HK-2 (cell line): ENCODE measurements at regions not wholly inside any gene's neighbourhood (a gene's known extent, or its start where the extent isn't known, plus 50 kb on each side); places are given as distances from the start of the nearest gene placed in this dataset.
A peak's percentile ranks its signal among the peaks of the same experiment; 100 is the strongest.

ENCODE experiments used
- DNase-seq: peaks from one replicate; pipeline ENCODE4 v3.0.0-alpha.2; 2018; ENCODE audit not compliant: unreplicated experiment

DNA sequence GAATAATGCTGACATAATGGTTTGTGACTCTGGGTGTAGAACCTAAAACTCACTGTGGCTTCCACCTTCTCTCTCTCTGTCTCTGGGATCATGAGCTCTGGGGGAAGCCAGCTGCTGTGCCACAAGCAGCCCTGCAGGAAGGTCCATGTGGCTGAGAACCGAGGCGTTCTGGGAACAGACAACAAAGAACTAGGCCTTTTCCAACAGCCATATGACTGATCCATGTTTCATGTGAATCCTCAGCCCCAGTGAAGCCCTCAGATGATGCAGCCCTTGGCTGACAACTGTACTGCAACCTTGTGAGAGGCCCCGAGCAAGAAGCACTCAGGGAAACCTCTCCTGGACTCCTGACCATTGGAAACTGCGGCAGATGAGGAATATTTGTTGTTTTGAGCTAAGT lies 56.6 kb downstream of the HLA-G start:
- DNase-seq = no peak

DNA sequence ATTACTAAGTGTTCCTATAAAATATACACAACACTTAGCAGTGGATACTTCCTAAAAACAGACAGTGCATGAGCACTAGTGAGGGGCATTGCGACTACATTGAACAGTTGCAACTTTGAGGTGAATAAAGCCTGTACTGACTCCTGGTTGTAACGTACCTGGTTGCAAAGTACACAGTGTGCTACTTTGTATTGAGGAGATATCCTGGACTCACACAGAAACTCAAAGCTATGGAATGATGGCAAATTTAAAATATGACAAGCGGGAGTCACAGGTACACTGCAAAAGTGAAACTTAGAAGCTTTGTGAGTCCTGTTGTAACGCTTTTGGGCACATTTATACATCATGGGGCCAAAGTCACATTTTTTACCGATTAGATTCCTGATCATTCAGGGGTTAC lies 55.6 kb upstream of the HLA-A start:
- no peak for DNase-seq

DNA sequence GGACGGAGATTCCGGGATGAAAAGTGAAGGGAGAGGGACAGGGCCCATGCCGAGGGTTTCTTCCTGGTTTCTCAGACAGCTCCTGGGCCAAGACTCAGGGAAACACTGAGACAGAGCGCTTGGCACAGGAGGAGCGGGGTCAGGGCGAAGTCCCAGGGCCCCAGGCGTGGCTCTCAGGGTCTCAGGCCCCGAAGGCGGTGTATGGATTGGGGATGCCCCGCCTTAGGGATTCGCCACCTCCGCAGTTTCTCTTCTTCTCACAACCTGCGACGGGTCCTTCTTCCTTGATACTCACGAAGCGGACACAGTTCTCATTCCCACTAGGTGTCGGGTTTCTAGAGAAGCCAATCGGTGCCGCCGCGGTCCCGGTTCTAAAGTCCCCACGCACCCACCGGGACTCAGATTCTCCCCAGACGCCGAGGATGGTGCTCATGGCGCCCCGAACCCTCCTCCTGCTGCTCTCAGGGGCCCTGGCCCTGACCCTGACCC lies 55.0 kb upstream of the HLA-A start:
- peak; percentile 52 for DNase-seq

DNA sequence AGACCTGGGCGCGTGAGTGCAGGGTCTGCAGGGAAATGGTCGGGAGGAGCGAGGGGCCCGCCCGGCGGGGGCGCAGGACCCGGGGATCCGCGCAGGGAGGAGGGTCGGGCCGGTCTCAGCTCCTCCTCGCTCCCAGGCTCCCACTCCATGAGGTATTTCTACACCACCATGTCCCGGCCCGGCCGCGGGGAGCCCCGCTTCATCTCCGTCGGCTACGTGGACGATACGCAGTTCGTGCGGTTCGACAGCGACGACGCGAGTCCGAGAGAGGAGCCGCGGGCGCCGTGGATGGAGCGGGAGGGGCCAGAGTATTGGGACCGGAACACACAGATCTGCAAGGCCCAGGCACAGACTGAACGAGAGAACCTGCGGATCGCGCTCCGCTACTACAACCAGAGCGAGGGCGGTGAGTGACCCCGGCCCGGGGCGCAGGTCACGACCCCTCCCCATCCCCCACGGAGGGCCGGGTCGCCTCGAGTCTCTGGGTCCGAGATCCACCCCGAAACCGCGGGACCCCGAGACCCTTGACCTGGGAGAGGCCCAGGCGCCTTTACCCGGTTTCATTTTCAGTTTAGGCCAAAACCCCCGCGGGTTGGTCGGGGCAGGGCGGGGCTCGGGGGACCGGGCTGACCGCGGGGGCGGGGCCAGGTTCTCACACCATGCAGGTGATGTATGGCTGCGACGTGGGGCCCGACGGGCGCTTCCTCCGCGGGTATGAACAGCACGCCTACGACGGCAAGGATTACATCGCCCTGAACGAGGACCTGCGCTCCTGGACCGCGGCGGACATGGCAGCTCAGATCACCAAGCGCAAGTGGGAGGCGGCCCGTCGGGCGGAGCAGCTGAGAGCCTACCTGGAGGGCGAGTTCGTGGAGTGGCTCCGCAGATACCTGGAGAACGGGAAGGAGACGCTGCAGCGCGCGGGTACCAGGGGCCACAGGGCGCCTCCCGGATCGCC lies 54.2 kb upstream of the HLA-A start:
- DNase-seq = peak; percentile 41
